BLaER1 treated with 17β-estradiol and CSF1 and Interleukin-3, amounts not matched to agents 10 nM and 100 nM (cell line): ENCODE measurements at regions not wholly inside any gene's neighbourhood (a gene's known extent, or its start where the extent isn't known, plus 50 kb on each side); places are given as distances from the start of the nearest gene placed in this dataset.

Experiments
- H3K27ac ChIP-seq, 11 experiments: shearing (Covaris generic); formaldehyde crosslinking; 2 replicates each; pipeline ENCODE4 v1.8.1; 2022
- H3K27me3 ChIP-seq, 11 experiments: shearing (Covaris generic); formaldehyde crosslinking; 2 replicates each; pipeline ENCODE4 v1.8.1; 2022
- H3K36me3 ChIP-seq, 11 experiments: shearing (Covaris generic); formaldehyde crosslinking; 2 replicates each; pipeline ENCODE4 v1.8.1; 2022
- H3K4me1 ChIP-seq, 10 experiments: shearing (Covaris generic); formaldehyde crosslinking; 2 replicates each; pipeline ENCODE4 v1.8.1; 2022
- H3K4me2 ChIP-seq, 11 experiments: shearing (Covaris generic); formaldehyde crosslinking; 2 replicates each; pipeline ENCODE4 v1.8.1; 2022
- H3K4me3 ChIP-seq, 10 experiments: shearing (Covaris generic); formaldehyde crosslinking; 2 replicates each; pipeline ENCODE4 v1.8.1; 2022
- H3K9ac ChIP-seq, 11 experiments: shearing (Covaris generic); formaldehyde crosslinking; 2 replicates each; pipeline ENCODE4 v1.8.1; 2022
- H3K9me3 ChIP-seq, 11 experiments: shearing (Covaris generic); formaldehyde crosslinking; replicated peaks in 1 of 11; 2 replicates each; pipeline ENCODE4 v1.8.1; 2022
- H4K20me1 ChIP-seq, 11 experiments: shearing (Covaris generic); formaldehyde crosslinking; 2 replicates each; pipeline ENCODE4 v1.8.1; 2022
- Cebpa-rat ChIP-seq, 11 experiments: shearing (Covaris generic); IDR thresholded peaks; 2 replicates each; pipeline ENCODE4 v1.8.1; 2022

DNA sequence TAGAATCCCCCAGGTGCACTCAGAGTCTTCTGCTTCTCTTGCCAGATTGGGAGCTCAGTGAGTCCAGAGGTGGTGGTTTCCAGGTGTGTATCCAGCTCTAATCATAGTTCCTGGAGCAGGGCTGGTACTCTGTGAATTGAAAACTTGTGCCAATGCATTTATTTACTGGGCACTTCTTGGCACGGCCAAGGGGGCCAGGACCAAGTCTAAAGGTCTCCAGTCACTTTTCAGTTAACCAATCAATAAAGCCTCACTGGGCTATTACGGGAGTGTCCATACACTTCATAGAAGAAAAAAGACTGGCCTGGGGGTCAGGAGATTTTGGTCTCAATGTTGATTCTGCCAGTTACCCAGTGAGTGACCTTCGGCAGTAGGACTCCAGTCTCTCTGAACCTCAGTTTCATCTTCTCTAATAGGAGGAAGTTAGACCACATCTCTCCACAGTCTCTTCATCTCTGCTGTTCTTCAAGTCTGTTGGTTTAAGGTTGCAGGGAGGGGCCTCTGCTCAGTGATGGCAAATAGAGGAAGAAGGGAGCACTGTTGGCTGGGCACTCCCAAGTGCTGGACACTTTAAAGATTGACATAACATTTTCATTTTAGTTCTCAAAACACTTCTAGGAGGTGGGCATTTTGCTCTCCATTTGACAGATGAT lies 188.5 kb upstream of the E2F8 start:
- no peak for TF ChIP-seq Cebpa-rat (IDR thresholded peaks at IDR 0.05)
- Histone ChIP-seq H3K4me1 (peaks cover 33 to 100% (median 48%) of the 10 kb centered on the region in 10 experiments), H4K20me1 (no peaks in the 10 kb centered on the region), H3K9me3 (no peaks in the 10 kb centered on the region), H3K36me3 (no peaks in the 10 kb centered on the region), H3K4me2 (peak overlapping the region in 5 of 11 experiments; percentile 8 to 82 (median 77); a peak in 9 of 22 replicates), H3K27ac (peak overlapping the region in 2 of 11 experiments; percentile 14 to 18; a peak in 2 of 22 replicates), H3K4me3 (no peak overlapping the region), H3K9ac (no peak overlapping the region), H3K27me3 (no peaks in the 10 kb centered on the region)

DNA sequence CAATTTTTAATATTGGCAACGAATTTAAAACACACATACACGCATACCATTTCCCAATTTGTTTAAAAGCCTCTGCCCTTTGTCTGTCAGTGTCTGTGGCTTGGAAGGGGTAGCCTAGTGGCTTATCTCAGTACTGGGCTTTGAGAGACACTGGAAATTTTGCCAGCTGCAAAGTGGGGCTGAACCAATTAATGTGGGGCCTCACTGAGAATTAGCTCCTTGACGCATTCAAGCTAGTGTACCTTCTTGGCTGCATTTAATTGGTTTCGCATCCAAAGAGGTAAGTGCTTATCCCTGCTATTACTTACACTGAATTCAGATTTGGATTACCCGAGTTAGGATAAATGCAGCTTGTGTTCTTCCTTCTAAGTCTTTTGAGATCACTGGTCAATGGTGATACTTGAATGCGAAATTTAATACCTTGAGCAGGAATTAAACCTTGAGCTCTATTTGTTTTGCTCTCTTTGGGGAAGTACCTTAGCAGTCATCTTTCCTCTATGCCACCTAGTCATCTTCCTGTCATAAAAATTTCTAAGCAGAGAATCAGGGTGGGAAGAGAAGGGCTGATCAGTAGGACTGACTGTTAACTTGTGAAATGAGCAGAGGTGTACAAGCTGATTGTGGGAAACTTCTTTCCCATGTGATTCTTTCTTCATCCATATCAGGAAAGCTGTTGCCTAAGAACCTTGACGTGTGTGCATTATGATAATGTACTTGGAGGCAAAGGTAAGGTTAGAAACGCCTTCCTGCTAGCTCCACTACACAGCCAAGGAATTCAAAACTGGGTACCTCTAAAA lies 187.7 kb upstream of the E2F8 start:
- H4K20me1 ChIP-seq = no peaks in the 10 kb centered on the region
- H3K4me2 ChIP-seq = peak overlapping the region in 4 of 11 experiments; percentile 29 to 82 (median 78); a peak in 8 of 22 replicates
- no peaks in the 10 kb centered on the region for H3K9me3 ChIP-seq
- H3K36me3 ChIP-seq = no peaks in the 10 kb centered on the region
- H3K27me3 ChIP-seq = no peaks in the 10 kb centered on the region
- H3K4me3 ChIP-seq = no peak overlapping the region
- no peak for TF ChIP-seq Cebpa-rat (IDR thresholded peaks at IDR 0.05)
- H3K27ac ChIP-seq = peak overlapping the region in 1 of 11 experiments; percentile 18; a peak in 1 of 22 replicates
- no peak overlapping the region for H3K9ac ChIP-seq
- peaks cover 25 to 100% (median 40%) of the 10 kb centered on the region in 10 experiments for H3K4me1 ChIP-seq

DNA sequence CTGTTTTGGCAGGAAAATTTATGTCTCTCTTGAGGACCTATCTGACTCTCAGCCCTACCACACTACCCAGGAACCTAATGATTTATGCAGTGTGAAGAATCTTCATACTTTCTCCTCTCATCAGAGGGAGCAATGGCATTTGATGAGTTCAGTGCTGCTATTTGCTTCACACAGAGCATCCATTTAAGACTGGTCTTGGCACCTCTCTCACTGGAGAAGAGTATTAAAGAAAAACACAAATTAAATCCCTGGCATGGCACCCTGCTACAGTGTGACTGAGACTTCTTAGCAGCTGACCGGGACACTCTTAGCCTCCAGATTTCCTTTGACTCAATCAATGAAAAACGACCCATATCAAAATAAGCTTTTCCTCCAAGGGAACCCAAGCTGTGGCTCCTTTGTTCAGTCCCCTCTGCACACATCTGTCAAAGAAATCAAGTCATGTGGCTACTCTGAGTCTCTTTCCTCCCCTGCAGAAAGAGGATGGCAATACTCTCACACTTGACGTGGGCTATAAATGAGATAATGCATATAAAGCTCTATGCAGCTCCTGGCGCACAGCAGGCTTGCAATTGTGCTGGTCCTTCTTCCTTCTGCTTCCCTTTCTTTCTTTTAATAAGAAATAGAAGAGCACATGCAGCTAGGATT lies 186.1 kb upstream of the E2F8 start:
- H3K4me1 ChIP-seq = peaks cover 19 to 100% (median 39%) of the 10 kb centered on the region in 10 experiments
- H3K9ac ChIP-seq = peak overlapping the region in 2 of 11 experiments; percentile 40 to 41; a peak in 2 of 22 replicates
- no peak overlapping the region for H3K4me3 ChIP-seq
- H4K20me1 ChIP-seq = no peaks in the 10 kb centered on the region
- peak overlapping the region in 4 of 11 experiments; percentile 56 to 69 (median 62); a peak in 5 of 22 replicates for H3K27ac ChIP-seq
- peak overlapping the region in 9 of 11 experiments; percentile 19 to 80 (median 68); a peak in 16 of 22 replicates for H3K4me2 ChIP-seq
- no peaks in the 10 kb centered on the region for H3K36me3 ChIP-seq
- no peak for TF ChIP-seq Cebpa-rat (IDR thresholded peaks at IDR 0.05)
- H3K9me3 ChIP-seq = no peaks in the 10 kb centered on the region
- no peaks in the 10 kb centered on the region for H3K27me3 ChIP-seq

DNA sequence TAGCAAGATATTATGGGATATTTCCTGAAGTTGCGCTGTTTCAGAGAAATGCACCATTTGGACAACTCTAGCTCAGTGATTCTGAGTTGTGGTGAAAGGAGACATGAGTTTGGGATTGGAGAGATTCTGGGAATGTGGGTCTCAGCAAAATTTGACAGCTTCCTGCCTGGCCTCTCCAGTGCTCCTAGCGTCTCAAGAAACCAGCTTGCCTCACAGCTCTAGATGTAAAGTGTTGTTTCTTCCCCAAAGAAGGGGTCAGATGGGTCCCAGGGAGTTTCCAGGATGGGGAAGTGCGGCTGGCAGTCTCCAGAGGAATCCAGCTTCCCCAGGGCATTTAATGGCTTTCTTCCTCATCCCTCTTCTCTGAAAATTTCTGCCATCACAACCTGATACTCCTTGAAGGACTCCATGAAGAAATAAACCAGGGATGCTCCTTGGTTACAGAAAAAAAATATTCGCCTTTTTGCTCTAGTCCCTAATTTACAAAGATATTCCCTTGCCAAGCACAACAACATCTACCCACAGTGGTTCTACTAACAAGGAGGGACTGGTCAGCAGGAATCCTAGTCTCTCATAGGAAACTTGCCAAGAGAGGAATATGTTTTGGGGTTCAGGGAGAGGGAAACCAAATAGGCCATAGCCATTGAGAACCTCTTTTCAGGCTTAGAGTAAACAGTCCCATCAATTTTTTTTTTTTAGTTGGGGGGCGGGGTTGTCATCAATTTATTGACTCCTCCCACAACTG lies 185.4 kb upstream of the E2F8 start:
- TF ChIP-seq Cebpa-rat (IDR thresholded peaks at IDR 0.05) = no peak

DNA sequence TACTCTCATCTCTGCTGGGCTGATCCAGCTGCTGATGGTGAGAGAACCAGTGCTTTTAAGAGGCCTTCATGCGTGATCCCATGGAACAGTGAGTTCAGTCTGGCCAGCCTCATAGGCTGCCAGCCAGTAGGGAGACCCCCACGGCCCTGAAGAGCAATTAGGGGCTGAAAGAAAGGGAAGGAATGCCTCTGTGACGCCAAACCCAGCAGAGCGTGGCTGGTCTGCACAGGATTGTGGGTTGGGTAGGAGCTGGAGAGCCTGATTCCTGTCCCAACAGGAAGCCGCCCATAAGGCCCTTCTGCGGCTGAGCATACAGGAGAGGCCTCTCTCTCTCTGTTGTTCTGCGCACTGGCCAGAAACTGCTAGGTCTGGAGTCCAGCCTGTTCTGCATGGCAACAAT lies 181.5 kb upstream of the E2F8 start:
- no peaks in the 10 kb centered on the region for H3K9me3 ChIP-seq
- no peak overlapping the region for H3K4me3 ChIP-seq
- H3K4me1 ChIP-seq = peaks cover 21 to 59% (median 32%) of the 10 kb centered on the region in 10 experiments
- H3K9ac ChIP-seq = peak overlapping the region in 4 of 11 experiments; percentile 1 to 24 (median 14); a peak in 1 of 22 replicates
- H4K20me1 ChIP-seq = no peaks in the 10 kb centered on the region
- H3K36me3 ChIP-seq = no peaks in the 10 kb centered on the region
- H3K27ac ChIP-seq = peak overlapping the region in 10 of 11 experiments; percentile 15 to 57 (median 32); a peak in 15 of 22 replicates
- no peaks in the 10 kb centered on the region for H3K27me3 ChIP-seq
- TF ChIP-seq Cebpa-rat (IDR thresholded peaks at IDR 0.05) = no peak
- peak overlapping the region; percentile 54 to 82 (median 72) for H3K4me2 ChIP-seq

More for the DNA sequence above, 185.4 kb upstream of the E2F8 start:
- Histone ChIP-seq H3K9me3 (no peaks in the 10 kb centered on the region), H3K27me3 (no peaks in the 10 kb centered on the region), H3K4me3 (no peak overlapping the region), H3K36me3 (no peaks in the 10 kb centered on the region), H3K4me1 (peaks cover 21 to 94% (median 39%) of the 10 kb centered on the region in 10 experiments), H4K20me1 (no peaks in the 10 kb centered on the region), H3K9ac (peak overlapping the region in 3 of 11 experiments; percentile 24 to 41 (median 40); a peak in 3 of 22 replicates), H3K4me2 (peak overlapping the region; percentile 19 to 80 (median 61); a peak in 21 of 22 replicates), H3K27ac (peak overlapping the region in 7 of 11 experiments; percentile 8 to 69 (median 56); a peak in 10 of 22 replicates)

DNA sequence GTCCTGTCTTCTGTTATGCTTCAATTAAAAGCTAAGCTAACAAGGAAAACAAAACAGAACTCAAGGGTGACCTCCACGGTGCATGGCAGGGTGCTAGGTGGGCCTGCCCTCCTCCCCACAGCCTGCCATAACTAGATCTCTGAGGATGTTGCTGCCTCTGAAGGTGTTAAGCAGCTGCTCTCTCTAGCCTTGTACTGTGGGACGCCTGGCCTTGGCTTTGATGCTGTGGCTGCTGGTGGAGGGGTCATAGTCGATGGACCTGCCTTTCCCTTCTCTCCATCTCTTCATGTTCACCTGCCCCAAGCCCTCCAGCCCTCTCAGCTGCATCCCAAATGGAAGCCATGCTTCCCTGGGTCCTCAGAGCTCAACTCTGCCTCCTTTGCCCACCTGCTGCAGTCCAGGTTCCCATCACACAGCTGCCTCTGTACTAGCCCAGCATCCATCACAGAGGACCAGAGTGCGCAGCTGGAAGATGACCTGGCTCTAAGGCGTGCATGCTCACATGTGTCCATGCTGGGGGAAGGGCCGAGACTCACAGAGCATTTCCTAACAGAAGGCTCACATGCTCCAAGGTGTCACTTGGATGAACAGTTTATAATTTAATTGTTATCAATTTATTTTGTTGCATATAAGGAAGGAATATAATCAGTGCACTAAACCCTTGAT lies 180.3 kb upstream of the E2F8 start:
- no peak overlapping the region for H3K9ac ChIP-seq
- H3K9me3 ChIP-seq = peaks cover 0 to 7% (median 4%) of the 10 kb centered on the region in 11 experiments; a peak in 8 of 22 replicates
- TF ChIP-seq Cebpa-rat (IDR thresholded peaks at IDR 0.05) = no peak
- H4K20me1 ChIP-seq = no peaks in the 10 kb centered on the region
- no peak overlapping the region for H3K27ac ChIP-seq
- H3K4me2 ChIP-seq = no peak overlapping the region
- peaks cover 17 to 46% (median 22%) of the 10 kb centered on the region in 10 experiments for H3K4me1 ChIP-seq
- no peaks in the 10 kb centered on the region for H3K36me3 ChIP-seq
- H3K27me3 ChIP-seq = no peaks in the 10 kb centered on the region
- H3K4me3 ChIP-seq = no peak overlapping the region

- Histone ChIP-seq H3K27me3 (no peaks in the 10 kb centered on the region), H3K4me3 (no peak overlapping the region), H3K4me1 (peaks cover 13 to 34% (median 17%) of the 10 kb centered on the region in 10 experiments), H3K27ac (no peak overlapping the region), H4K20me1 (no peaks in the 10 kb centered on the region), H3K36me3 (no peaks in the 10 kb centered on the region), H3K9ac (no peak overlapping the region), H3K9me3 (peaks cover 0 to 7% (median 4%) of the 10 kb centered on the region in 11 experiments; a peak in 9 of 22 replicates), H3K4me2 (peak overlapping the region in 1 of 11 experiments; percentile 12; a peak in 1 of 22 replicates)
- no peak for TF ChIP-seq Cebpa-rat (IDR thresholded peaks at IDR 0.05)
Measured at GRCh38 chr11:19419808-19420207, 179.1 kb upstream of the E2F8 start.
